DMS114 treated with DMSO at 0.1 percent for 48 hours (cell line): ENCODE measurements at regions not wholly inside any gene's neighbourhood (a gene's known extent, or its start where the extent isn't known, plus 50 kb on each side); places are given as distances from the start of the nearest gene placed in this dataset.
A peak's percentile ranks its signal among the peaks of the same experiment; 100 is the strongest.

ENCODE experiments used
- DNase-seq: peaks from one replicate; lab custom pipeline; 2025; ENCODE audit not compliant: unreplicated experiment; lab: John Stamatoyannopoulos, UW

- no peak for DNase-seq
These were observed 288.6 kb upstream of the CNTN6 start for GRCh38 chr3:804211-804610.

- DNase-seq, result no peak
These were observed 287.5 kb upstream of the CNTN6 start for GRCh38 chr3:805326-805725.

- DNase-seq, result no peak
These were observed 286.8 kb upstream of the CNTN6 start for GRCh38 chr3:806006-806405.

GRCh38 chr3:816605-817004 is 276.2 kb upstream of the CNTN6 start:
- DNase-seq, result no peak

- no peak for DNase-seq
These were observed 258.1 kb upstream of the CNTN6 start for GRCh38 chr3:834679-835078.

- no peak for DNase-seq
These were observed 257.7 kb upstream of the CNTN6 start for GRCh38 chr3:835096-835495.

- no peak for DNase-seq
These were observed 252.8 kb upstream of the CNTN6 start for GRCh38 chr3:839981-840380.

- no peak for DNase-seq
These were observed 241.6 kb upstream of the CNTN6 start for GRCh38 chr3:851098-851790.

GRCh38 chr3:852033-852432 is 240.8 kb upstream of the CNTN6 start:
- DNase-seq, result no peak

- DNase-seq, result no peak
These were observed 239.3 kb upstream of the CNTN6 start for GRCh38 chr3:853489-853888.

- DNase-seq, result no peak
These were observed 233.7 kb upstream of the CNTN6 start for GRCh38 chr3:859135-859534.

- DNase-seq, result no peak
These were observed 231.1 kb upstream of the CNTN6 start for GRCh38 chr3:861721-862120.

GRCh38 chr3:869269-869668 is 223.6 kb upstream of the CNTN6 start:
- no peak for DNase-seq

GRCh38 chr3:869734-870133 is 223.1 kb upstream of the CNTN6 start:
- DNase-seq, result no peak

- no peak for DNase-seq
These were observed 221.2 kb upstream of the CNTN6 start for GRCh38 chr3:871651-872050.

- no peak for DNase-seq
These were observed 215.8 kb upstream of the CNTN6 start for GRCh38 chr3:877001-877400.

- DNase-seq, result no peak
These were observed 214.1 kb upstream of the CNTN6 start for GRCh38 chr3:878746-879145.

- DNase-seq, result no peak
These were observed 212.5 kb upstream of the CNTN6 start for GRCh38 chr3:880371-880770.

GRCh38 chr3:882533-882932 is 210.3 kb upstream of the CNTN6 start:
- DNase-seq, result no peak

GRCh38 chr3:901953-902778 is 190.7 kb upstream of the CNTN6 start:
- DNase-seq, result peak; percentile 13

GRCh38 chr3:905217-905616 is 187.6 kb upstream of the CNTN6 start:
- no peak for DNase-seq

- DNase-seq, result no peak
These were observed 186.1 kb upstream of the CNTN6 start for GRCh38 chr3:906739-907138.

- no peak for DNase-seq
These were observed 184.0 kb upstream of the CNTN6 start for GRCh38 chr3:908839-909238.
